Activated naive CD4-positive, alpha-beta T cell treated with anti-CD3 and anti-CD28 coated beads, Interleukin-2, amount 10 ng/mL, durations not matched to agents 7 days and 5 days (primary cell): ENCODE measurements at regions not wholly inside any gene's neighbourhood (a gene's known extent, or its start where the extent isn't known, plus 50 kb on each side); places are given as distances from the start of the nearest gene placed in this dataset.
"Not testable (repeated sequence)": the region's sequence is repeated elsewhere in the genome, so short reads cannot be mapped to it uniquely, and the experiment has no call there.

ENCODE experiments used
- CTCF ChIA-PET: fragments of 350-600 bp; sonication (Branson Sonifier 250); formaldehyde crosslinking; loops from one replicate; lab custom pipeline; 2021; ENCODE audit warnings: antibody characterized with exemption; lab: Charles Lee
- DNase-seq: peaks from one replicate; pipeline ENCODE4 v3.0.0-alpha.2; 2020
- H3K27ac Mint-ChIP-seq: one replicate; pipeline ENCODE4 v1.8.0; 2021; ENCODE audit warnings: mild to moderate bottlenecking, moderate library complexity, mixed read lengths
- H3K27me3 Mint-ChIP-seq: one replicate; pipeline ENCODE4 v1.8.0; 2021; ENCODE audit warnings: mild to moderate bottlenecking, mixed read lengths
- H3K36me3 Mint-ChIP-seq: one replicate; pipeline ENCODE4 v1.8.0; 2021; ENCODE audit warnings: mixed read lengths
- H3K4me1 Mint-ChIP-seq: one replicate; pipeline ENCODE4 v1.8.0; 2021; ENCODE audit warnings: mixed read lengths
- H3K4me3 Mint-ChIP-seq: one replicate; pipeline ENCODE4 v1.8.0; 2021; ENCODE audit warnings: mild to moderate bottlenecking, moderate library complexity, mixed read lengths
- H3K9me3 Mint-ChIP-seq: one replicate; pipeline ENCODE4 v1.8.0; 2021; ENCODE audit warnings: mixed read lengths

DNA sequence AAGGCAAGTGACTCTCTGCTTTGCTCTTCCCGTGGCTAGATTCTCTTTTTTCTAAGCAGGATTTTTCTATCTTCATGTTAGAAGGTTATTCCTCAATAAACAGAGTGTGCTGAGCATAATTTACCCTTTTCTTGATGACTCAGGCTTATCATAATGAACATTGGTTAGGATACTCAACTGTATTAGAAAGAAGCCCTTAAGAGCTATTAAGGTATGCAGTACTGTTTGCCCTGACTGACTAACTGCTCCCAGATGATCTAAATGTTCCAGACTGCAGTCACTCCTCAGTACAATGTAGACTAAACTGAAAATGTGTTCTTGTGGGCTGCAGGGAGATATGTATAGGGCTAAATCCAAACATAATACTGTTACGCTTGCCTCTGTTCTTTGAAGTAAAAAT is 687.8 kb downstream of the NUP35 start:
- Mint-ChIP-seq H3K4me3 (no peak overlapping the region), H3K36me3 (no peaks in the 10 kb centered on the region), H3K27me3 (no peaks in the 10 kb centered on the region), H3K9me3 (no peaks in the 10 kb centered on the region), H3K27ac (no peak overlapping the region), H3K4me1 (no peaks in the 10 kb centered on the region)
- no peak for DNase-seq
- CTCF ChIA-PET = no interaction called here

GRCh38 chr2:183825710-183826109 is 701.5 kb downstream of the NUP35 start:
- peaks cover 19% of the 10 kb centered on the region for H3K9me3 Mint-ChIP-seq
- H3K4me1 Mint-ChIP-seq = no peaks in the 10 kb centered on the region
- no peaks in the 10 kb centered on the region for H3K36me3 Mint-ChIP-seq
- CTCF ChIA-PET = no interaction called here
- no peak for DNase-seq
- no peak overlapping the region for H3K27ac Mint-ChIP-seq
- H3K27me3 Mint-ChIP-seq = no peaks in the 10 kb centered on the region
- H3K4me3 Mint-ChIP-seq = no peak overlapping the region

DNA sequence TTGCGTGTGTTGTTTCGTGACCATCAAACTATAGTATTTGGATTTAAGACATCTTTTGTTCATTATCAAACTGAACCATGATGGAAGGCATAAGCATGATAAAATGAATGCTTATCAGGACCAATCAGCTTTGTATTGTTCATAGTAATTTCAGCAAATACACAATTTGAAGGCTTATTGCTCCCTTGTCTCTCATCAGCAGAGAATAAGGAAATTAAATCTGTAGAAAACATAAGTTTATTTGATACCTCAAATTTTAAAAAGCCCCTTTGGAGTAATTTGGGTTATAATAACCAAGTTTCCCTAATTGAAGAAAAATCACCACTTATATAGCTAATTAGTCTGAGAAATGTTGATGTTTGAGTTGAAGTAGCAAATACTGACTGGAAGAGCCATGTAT is 705.7 kb downstream of the NUP35 start:
- CTCF ChIA-PET = no interaction called here
- Mint-ChIP-seq H3K27ac (no peak overlapping the region), H3K4me1 (no peaks in the 10 kb centered on the region), H3K4me3 (no peak overlapping the region), H3K9me3 (peaks cover 18% of the 10 kb centered on the region), H3K27me3 (no peaks in the 10 kb centered on the region), H3K36me3 (no peaks in the 10 kb centered on the region)
- no peak for DNase-seq

- H3K27me3 Mint-ChIP-seq = no peaks in the 10 kb centered on the region
- H3K36me3 Mint-ChIP-seq = no peaks in the 10 kb centered on the region
- CTCF ChIA-PET = no interaction called here
- H3K4me3 Mint-ChIP-seq = no peak overlapping the region
- no peak overlapping the region for H3K27ac Mint-ChIP-seq
- H3K4me1 Mint-ChIP-seq = no peaks in the 10 kb centered on the region
- no peak for DNase-seq
- H3K9me3 Mint-ChIP-seq = peaks cover 21% of the 10 kb centered on the region
Measured at GRCh38 chr2:183837157-183837556, 712.9 kb downstream of the NUP35 start.

DNA sequence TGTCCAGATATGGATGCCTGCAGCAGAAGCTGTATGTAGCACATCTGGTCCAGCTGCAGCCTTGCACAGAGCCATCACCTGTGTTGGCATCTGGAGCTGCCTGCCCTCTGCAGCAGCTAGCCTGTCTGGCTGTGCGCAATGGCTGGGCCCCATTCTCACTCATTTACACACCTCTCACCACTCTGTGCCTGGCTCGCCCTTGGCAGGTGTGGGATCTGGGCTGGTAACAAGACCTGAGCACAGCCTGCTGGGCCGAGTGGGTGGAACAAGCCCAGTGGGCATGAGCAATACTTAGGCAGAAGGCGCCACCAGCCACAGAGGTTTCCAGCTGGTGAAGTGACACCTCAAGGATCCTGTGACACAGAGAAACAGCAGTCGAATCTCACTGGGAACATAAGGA is 714.1 kb downstream of the NUP35 start:
- Mint-ChIP-seq H3K36me3 (no peaks in the 10 kb centered on the region), H3K4me1 (no peaks in the 10 kb centered on the region), H3K27me3 (no peaks in the 10 kb centered on the region), H3K9me3 (peaks cover 21% of the 10 kb centered on the region), H3K4me3 (no peak overlapping the region), H3K27ac (no peak overlapping the region)
- CTCF ChIA-PET = no interaction called here
- DNase-seq = no peak

DNA sequence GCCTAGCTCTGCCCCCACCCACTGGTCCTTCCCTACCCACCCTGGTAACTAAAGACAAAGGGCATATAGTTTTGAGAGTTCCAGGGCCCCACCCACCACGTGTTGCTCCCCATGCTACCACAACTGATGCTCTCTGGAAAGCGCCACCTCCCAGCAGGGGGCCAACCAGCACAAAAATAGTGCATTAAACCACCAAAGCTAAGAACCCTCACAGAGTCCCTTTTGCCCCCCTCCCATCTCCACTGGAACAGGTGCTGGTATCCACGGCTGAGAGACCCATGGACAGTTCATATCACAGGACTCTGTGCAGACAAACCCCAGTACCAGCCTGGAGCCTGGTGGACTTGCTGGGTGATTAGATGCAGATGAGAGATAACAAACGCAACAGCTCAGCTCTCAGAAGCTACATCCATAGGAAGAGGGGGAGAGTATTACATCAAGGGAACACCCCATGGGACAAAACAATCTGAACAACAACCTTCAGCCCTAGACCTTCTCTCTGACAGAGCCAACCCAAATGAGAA is 715.9 kb downstream of the NUP35 start:
- H3K27ac Mint-ChIP-seq = no peak overlapping the region
- H3K27me3 Mint-ChIP-seq = no peaks in the 10 kb centered on the region
- CTCF ChIA-PET = no interaction called here
- no peak for DNase-seq
- peaks cover 21% of the 10 kb centered on the region for H3K9me3 Mint-ChIP-seq
- H3K4me3 Mint-ChIP-seq = no peak overlapping the region
- H3K36me3 Mint-ChIP-seq = no peaks in the 10 kb centered on the region
- no peaks in the 10 kb centered on the region for H3K4me1 Mint-ChIP-seq

- H3K9me3 Mint-ChIP-seq, H3K27me3 Mint-ChIP-seq, H3K4me1 Mint-ChIP-seq, CTCF ChIA-PET, DNase-seq, H3K4me3 Mint-ChIP-seq, H3K27ac Mint-ChIP-seq, H3K36me3 Mint-ChIP-seq: not testable (repeated sequence)
Measured at GRCh38 chr2:183849826-183850225, 725.6 kb downstream of the NUP35 start.

DNA sequence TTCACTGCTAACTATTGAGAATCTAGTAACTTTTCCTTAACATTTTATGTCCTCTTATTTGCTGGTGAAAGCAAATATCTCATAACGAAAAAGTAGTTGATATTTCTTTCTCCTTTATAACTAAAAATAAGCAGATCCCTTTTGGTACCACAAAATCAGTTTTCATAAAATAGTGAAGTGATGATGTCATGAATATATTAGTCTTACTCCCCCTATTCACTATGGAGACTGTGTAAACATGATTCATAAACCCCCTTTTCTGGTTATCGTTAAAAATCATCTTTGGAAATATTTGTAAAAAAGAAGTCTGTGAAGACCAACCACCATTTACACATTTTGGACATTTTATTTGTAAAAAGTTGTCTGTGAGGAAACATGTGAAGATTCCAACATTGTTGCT is 734.9 kb downstream of the NUP35 start:
- Mint-ChIP-seq H3K4me1 (no peaks in the 10 kb centered on the region), H3K36me3 (no peaks in the 10 kb centered on the region), H3K9me3 (peaks cover 7% of the 10 kb centered on the region), H3K27ac (no peak overlapping the region), H3K27me3 (no peaks in the 10 kb centered on the region), H3K4me3 (no peak overlapping the region)
- no peak for DNase-seq
- CTCF ChIA-PET = no interaction called here

DNA sequence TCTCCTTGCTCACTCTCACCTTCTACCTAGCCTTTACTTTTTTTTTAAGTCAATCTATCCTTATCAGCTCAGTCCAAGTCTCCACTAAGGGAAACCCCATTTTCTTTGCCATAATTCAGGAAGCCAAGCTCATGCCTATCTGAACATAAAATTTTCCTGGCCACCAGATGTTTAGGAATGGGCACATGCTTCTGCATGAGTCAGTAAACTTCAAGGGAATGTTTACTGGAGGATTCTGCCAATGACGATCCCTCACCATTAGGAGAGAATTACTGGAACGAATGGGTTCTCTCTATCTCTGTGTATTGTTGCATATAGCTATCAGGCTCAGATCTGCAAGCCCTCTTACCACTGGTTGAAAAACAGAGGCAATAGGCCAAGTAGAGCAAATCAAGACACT is 731.7 kb upstream of the ZNF804A start:
- Mint-ChIP-seq H3K4me3 (no peak overlapping the region), H3K27ac (no peak overlapping the region), H3K9me3 (peaks cover 2% of the 10 kb centered on the region), H3K4me1 (no peaks in the 10 kb centered on the region), H3K27me3 (no peaks in the 10 kb centered on the region), H3K36me3 (no peaks in the 10 kb centered on the region)
- CTCF ChIA-PET = no interaction called here
- DNase-seq = no peak

DNA sequence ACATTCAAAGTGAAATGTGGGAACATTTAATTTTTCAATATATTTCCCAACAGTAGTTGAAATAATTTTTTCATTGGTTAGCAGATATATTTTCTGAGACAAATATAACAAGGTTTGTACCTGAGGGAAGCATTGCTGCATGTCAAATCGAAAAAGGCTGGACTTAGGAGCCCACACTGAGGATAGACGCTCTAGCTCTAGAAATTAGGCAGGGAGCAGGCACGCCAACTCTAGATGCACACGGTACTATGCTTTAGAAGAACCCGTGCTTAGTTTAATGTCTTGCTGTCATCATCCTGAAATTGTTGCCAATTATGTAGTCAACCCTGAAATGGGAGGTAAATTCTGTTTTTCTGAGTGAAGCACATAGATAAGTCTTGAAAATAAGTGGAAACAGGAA is 731.1 kb upstream of the ZNF804A start:
- DNase-seq = no peak
- Mint-ChIP-seq H3K27me3 (no peaks in the 10 kb centered on the region), H3K9me3 (peaks cover 2% of the 10 kb centered on the region), H3K4me1 (no peaks in the 10 kb centered on the region), H3K27ac (no peak overlapping the region), H3K4me3 (no peak overlapping the region), H3K36me3 (no peaks in the 10 kb centered on the region)
- CTCF ChIA-PET = no interaction called here

GRCh38 chr2:183868153-183868552 is 730.2 kb upstream of the ZNF804A start:
- H3K27me3 Mint-ChIP-seq = no peaks in the 10 kb centered on the region
- CTCF ChIA-PET = no interaction called here
- peaks cover 2% of the 10 kb centered on the region for H3K9me3 Mint-ChIP-seq
- no peak overlapping the region for H3K27ac Mint-ChIP-seq
- DNase-seq = no peak
- H3K4me1 Mint-ChIP-seq = no peaks in the 10 kb centered on the region
- H3K36me3 Mint-ChIP-seq = no peaks in the 10 kb centered on the region
- H3K4me3 Mint-ChIP-seq = no peak overlapping the region

- Mint-ChIP-seq H3K27ac (no peak overlapping the region), H3K4me1 (no peaks in the 10 kb centered on the region), H3K4me3 (no peak overlapping the region), H3K27me3 (no peaks in the 10 kb centered on the region), H3K9me3 (peaks cover 2% of the 10 kb centered on the region), H3K36me3 (no peaks in the 10 kb centered on the region)
- DNase-seq = no peak
- CTCF ChIA-PET = no interaction called here
Measured at GRCh38 chr2:183868707-183869106, 729.6 kb upstream of the ZNF804A start.

- no peak overlapping the region for H3K27ac Mint-ChIP-seq
- no peak for DNase-seq
- no peaks in the 10 kb centered on the region for H3K36me3 Mint-ChIP-seq
- no peak overlapping the region for H3K4me3 Mint-ChIP-seq
- H3K9me3 Mint-ChIP-seq = peaks cover 2% of the 10 kb centered on the region
- no peaks in the 10 kb centered on the region for H3K27me3 Mint-ChIP-seq
- H3K4me1 Mint-ChIP-seq = no peaks in the 10 kb centered on the region
- CTCF ChIA-PET = no interaction called here
Measured at GRCh38 chr2:183872131-183872530, 726.2 kb upstream of the ZNF804A start.

DNA sequence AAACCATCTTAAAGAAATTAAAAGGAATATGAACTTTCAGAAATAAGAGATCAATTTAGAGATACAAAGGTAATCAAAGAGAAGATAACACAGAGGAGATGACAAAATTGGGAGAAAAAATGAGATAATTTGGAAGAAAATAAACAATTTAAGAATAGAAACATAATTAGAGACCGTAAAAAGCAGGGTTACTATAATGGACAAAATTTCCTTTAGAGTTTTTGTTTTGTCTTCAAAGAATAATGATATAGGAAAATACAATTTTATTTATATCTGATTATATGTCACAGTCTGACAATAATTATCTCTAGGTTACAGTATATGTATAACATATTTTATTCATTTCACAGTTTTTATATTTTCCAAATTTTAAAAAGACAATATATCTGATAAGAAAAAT is 716.4 kb upstream of the ZNF804A start:
- CTCF ChIA-PET = no interaction called here
- Mint-ChIP-seq H3K9me3 (peaks cover 6% of the 10 kb centered on the region), H3K4me1 (no peaks in the 10 kb centered on the region), H3K27ac (no peak overlapping the region), H3K27me3 (no peaks in the 10 kb centered on the region), H3K4me3 (no peak overlapping the region), H3K36me3 (no peaks in the 10 kb centered on the region)
- no peak for DNase-seq

DNA sequence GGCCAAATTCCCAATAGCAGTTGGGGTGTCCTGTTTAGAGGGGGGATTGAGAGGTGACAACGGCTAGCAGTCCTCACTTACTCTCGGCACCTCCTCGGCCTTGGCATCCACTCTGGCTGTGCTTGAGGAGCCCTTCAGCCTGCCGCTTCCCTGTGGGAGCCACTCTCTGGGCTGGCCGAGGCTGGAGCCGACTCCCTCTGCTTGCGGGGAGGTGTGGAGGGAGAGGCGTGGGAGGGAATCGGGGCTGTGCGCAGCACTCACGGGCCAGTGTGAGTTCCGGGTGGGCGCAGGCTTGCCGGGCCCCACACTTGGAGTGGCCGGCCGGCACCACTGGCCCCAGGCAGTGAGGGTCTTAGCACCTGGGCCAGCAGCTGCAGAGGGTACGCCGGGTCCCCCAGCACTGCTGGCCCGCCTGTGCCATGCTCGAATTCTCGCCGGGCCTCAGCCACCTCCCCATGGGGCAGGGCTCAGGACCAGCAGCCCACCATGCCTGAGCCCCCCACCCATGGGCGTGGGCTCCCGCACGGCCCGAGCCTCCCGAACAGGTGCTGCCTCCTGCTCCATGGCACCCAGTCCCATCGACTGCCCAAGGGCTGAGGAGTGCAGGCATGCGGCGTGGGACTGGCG is 705.9 kb upstream of the ZNF804A start:
- peaks cover 14% of the 10 kb centered on the region for H3K9me3 Mint-ChIP-seq
- no peaks in the 10 kb centered on the region for H3K4me1 Mint-ChIP-seq
- DNase-seq = no peak
- H3K4me3 Mint-ChIP-seq = no peak overlapping the region
- no peaks in the 10 kb centered on the region for H3K27me3 Mint-ChIP-seq
- no peak overlapping the region for H3K27ac Mint-ChIP-seq
- H3K36me3 Mint-ChIP-seq = no peaks in the 10 kb centered on the region
- CTCF ChIA-PET = no interaction called here

- H3K9me3 Mint-ChIP-seq = peaks cover 6% of the 10 kb centered on the region
- CTCF ChIA-PET = no interaction called here
- no peaks in the 10 kb centered on the region for H3K4me1 Mint-ChIP-seq
- DNase-seq = no peak
- H3K36me3 Mint-ChIP-seq = no peaks in the 10 kb centered on the region
- no peak overlapping the region for H3K27ac Mint-ChIP-seq
- no peaks in the 10 kb centered on the region for H3K27me3 Mint-ChIP-seq
- no peak overlapping the region for H3K4me3 Mint-ChIP-seq
Measured at GRCh38 chr2:183898641-183899040, 699.7 kb upstream of the ZNF804A start.
